HepG2 (cell line): ENCODE measurements at regions not wholly inside any gene's neighbourhood (a gene's known extent, or its start where the extent isn't known, plus 50 kb on each side); places are given as distances from the start of the nearest gene placed in this dataset.

Experiments used
- ATAC-seq: fragments of 200-7000 bp; cut with Tn5 transposase; 3 replicates; pipeline ENCODE4 v1.9.1; 2020; ENCODE audit warnings: mild to moderate bottlenecking, moderate library complexity
- BruUV-seq: library from RNA; stranded (reverse); fragments of 400-500 nt; replicated peaks from 2 replicates; lab custom pipeline; 2021; lab: Mats Ljungman, UMichigan
- CTCF ChIA-PET: fragments of 300-600 bp; formaldehyde crosslinking; extraction: SDS; loops from one replicate; lab custom pipeline; 2021; ENCODE audit warnings: low total read pairs, inconsistent platforms, low intra/inter-chr PET ratio; lab: Yijun Ruan, JAX
- POLR2A ChIA-PET: fragments of 350-600 bp; sonication (Branson Sonifier 250); formaldehyde crosslinking; loops from one replicate; lab custom pipeline; 2020; ENCODE audit warnings: antibody characterized with exemption, inconsistent platforms; lab: Yijun Ruan, JAX
- DNase-seq: peaks from one replicate; pipeline ENCODE4 v3.0.0-alpha.2; 2015; ENCODE audit warnings: low spot score
- FAIRE-seq: peaks from 3 replicates; lab custom pipeline; 2011; peaks lifted over from hg19 to GRCh38; lab: Jason Lieb, UNC
- H2AFZ ChIP-seq: one replicate; pipeline ENCODE4 v1.6.1; 2011; ENCODE audit warnings: low read length, inconsistent platforms
- H3K27ac ChIP-seq: fragments of 300-600 bp; 3 replicates; pipeline ENCODE4 v1.8.0; 2011; ENCODE audit warnings: mixed run types, mild to moderate bottlenecking, mixed read lengths, low read length, inconsistent platforms; ENCODE audit not compliant: insufficient read depth; ENCODE audit errors: extremely low read length
- H3K27me3 ChIP-seq, 2 experiments: fragments of 200-600 bp in 1 of 2; 2 replicates in 1 of 2; 3 replicates in 1 of 2; pipeline versions ENCODE4 v1.6.0 to v1.8.0; 2011; ENCODE audit warnings: low read length in 2 of 2, mild to moderate bottlenecking in 2 of 2, moderate library complexity in 2 of 2, inconsistent platforms in 1 of 2; ENCODE audit not compliant: insufficient read depth in 2 of 2, control insufficient read depth in 1 of 2
- H3K36me3 ChIP-seq, 2 experiments: fragments of 200-600 bp in 1 of 2; replicated peaks in 1 of 2; 2 replicates in 1 of 2; 3 replicates in 1 of 2; pipeline versions ENCODE4 v1.5.1 to v1.8.0; 2011; ENCODE audit warnings: low read length in 2 of 2, inconsistent platforms in 1 of 2; ENCODE audit not compliant: insufficient read depth in 2 of 2, control insufficient read depth in 1 of 2
- H3K4me1 ChIP-seq: 2 replicates; pipeline ENCODE4 v1.5.1; 2012; ENCODE audit warnings: low read length, inconsistent platforms; ENCODE audit not compliant: insufficient read depth
- H3K4me2 ChIP-seq: 2 replicates; pipeline ENCODE4 v1.6.0; 2011; ENCODE audit warnings: low read depth, low read length, inconsistent platforms
- H3K4me3 ChIP-seq, 3 experiments: fragments of 200-600 bp in 1 of 3; sonication (generic), shearing (Covaris generic) in 1 of 3; replicated peaks in 1 of 3; 2 replicates each; pipeline ENCODE4 v1.5.1; 2011 to 2016; ENCODE audit warnings: low read length in 3 of 3, inconsistent platforms in 2 of 3, low read depth in 2 of 3, mild to moderate bottlenecking in 2 of 3, control low read depth in 1 of 3, mixed read lengths in 1 of 3; ENCODE audit not compliant: insufficient read depth in 1 of 3
- H3K79me2 ChIP-seq: one replicate; pipeline ENCODE4 v1.6.1; 2011; ENCODE audit warnings: low read length, inconsistent platforms; ENCODE audit not compliant: insufficient read depth
- H3K9ac ChIP-seq: 2 replicates; pipeline ENCODE4 v1.6.0; 2011; ENCODE audit warnings: mild to moderate bottlenecking, low read depth, low read length, inconsistent platforms; ENCODE audit not compliant: insufficient read depth
- H3K9me3 ChIP-seq: 2 replicates; pipeline ENCODE4 v1.5.1; 2012; ENCODE audit warnings: mild to moderate bottlenecking, low read length
- H4K20me1 ChIP-seq: 2 replicates; pipeline ENCODE4 v1.6.0; 2011; ENCODE audit warnings: inconsistent platforms, mild to moderate bottlenecking, low read length, moderate library complexity; ENCODE audit not compliant: insufficient read depth
- PAF1 ChIP-seq: IDR thresholded peaks from 2 replicates; pipeline ENCODE4 v1.6.1; 2016; ENCODE audit warnings: missing genetic modification reagents, missing compliant biosample characterization
- ZNF232 ChIP-seq: sonication (generic); formaldehyde crosslinking; IDR thresholded peaks from 2 replicates; pipeline ENCODE4 v1.4.0; 2020; ENCODE audit warnings: missing genetic modification reagents, borderline replicate concordance
- ZNF24 ChIP-seq: fragments of 450-650 bp; IDR thresholded peaks from 2 replicates; pipeline ENCODE4 v1.6.1; 2017; ENCODE audit warnings: antibody characterized with exemption, mild to moderate bottlenecking
- ZNF354B ChIP-seq: sonication (generic); formaldehyde crosslinking; IDR thresholded peaks from 2 replicates; pipeline ENCODE4 v1.8.0; 2022; ENCODE audit warnings: mild to moderate bottlenecking, missing genetic modification reagents
- ZNF441 ChIP-seq: sonication (generic); formaldehyde crosslinking; IDR thresholded peaks from 2 replicates; pipeline ENCODE4 v1.7.0; 2021; ENCODE audit warnings: missing genetic modification reagents, borderline replicate concordance
- ZNF556 ChIP-seq: sonication (generic); formaldehyde crosslinking; IDR thresholded peaks from 2 replicates; pipeline ENCODE4 v1.4.0; 2020; ENCODE audit warnings: mild to moderate bottlenecking, missing genetic modification reagents, borderline replicate concordance
- WGBS: methylation state at CpG from one replicate; pipeline ENCODE4 v1.1.6; 2017; ENCODE audit warnings: low lambda C conversion rate; 5-methylcytosine and 5-hydroxymethylcytosine counted together
- in situ Hi-C: cut with HindIII; loops from 2 replicates; pipeline ENCODE4 v1.10.0; 2017; ENCODE audit warnings: low pct_unique_long_range_greater_than_20kb; ENCODE audit not compliant: extremely low pct_ligation_motif_present
- intact Hi-C: fragments of 100-400 bp; cut with micrococcal nuclease; formaldehyde crosslinking; loops from one replicate; pipeline ENCODE4 v1.10.0; 2022; ENCODE audit not compliant: unreplicated experiment
- TF ChIP-seq, protein P1 (sequence below): sonication (generic); formaldehyde crosslinking; IDR thresholded peaks from 2 replicates; pipeline ENCODE4 v1.4.0; 2020; ENCODE audit warnings: missing genetic modification reagents

DNA sequence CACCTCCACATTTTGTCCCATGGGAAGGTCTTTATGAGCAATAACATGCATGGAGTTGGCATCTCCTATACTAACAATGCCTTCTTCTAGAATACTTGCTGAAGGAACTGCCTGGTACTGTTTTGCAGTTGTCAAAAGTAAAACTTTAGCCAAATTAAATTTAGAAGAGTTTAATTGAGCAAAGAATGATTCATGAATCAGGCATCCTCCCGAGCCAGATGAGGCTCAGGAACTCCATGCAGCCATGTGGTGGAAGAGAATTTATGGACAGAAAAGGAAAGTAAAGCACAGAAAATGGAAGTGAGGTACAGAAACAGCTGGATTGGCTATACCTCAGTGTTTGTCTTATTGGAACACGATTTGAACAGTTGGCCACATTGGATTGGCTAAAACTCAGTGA is 1081.9 kb downstream of the SLITRK1 start (continued):
- TF ChIP-seq PAF1 (CRISPR knock-in tag): no peak
- no peak for TF ChIP-seq ZNF441
- TF ChIP-seq, protein P1, sequence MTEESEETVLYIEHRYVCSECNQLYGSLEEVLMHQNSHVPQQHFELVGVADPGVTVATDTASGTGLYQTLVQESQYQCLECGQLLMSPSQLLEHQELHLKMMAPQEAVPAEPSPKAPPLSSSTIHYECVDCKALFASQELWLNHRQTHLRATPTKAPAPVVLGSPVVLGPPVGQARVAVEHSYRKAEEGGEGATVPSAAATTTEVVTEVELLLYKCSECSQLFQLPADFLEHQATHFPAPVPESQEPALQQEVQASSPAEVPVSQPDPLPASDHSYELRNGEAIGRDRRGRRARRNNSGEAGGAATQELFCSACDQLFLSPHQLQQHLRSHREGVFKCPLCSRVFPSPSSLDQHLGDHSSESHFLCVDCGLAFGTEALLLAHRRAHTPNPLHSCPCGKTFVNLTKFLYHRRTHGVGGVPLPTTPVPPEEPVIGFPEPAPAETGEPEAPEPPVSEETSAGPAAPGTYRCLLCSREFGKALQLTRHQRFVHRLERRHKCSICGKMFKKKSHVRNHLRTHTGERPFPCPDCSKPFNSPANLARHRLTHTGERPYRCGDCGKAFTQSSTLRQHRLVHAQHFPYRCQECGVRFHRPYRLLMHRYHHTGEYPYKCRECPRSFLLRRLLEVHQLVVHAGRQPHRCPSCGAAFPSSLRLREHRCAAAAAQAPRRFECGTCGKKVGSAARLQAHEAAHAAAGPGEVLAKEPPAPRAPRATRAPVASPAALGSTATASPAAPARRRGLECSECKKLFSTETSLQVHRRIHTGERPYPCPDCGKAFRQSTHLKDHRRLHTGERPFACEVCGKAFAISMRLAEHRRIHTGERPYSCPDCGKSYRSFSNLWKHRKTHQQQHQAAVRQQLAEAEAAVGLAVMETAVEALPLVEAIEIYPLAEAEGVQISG (CRISPR knock-in tag): no peak

DNA sequence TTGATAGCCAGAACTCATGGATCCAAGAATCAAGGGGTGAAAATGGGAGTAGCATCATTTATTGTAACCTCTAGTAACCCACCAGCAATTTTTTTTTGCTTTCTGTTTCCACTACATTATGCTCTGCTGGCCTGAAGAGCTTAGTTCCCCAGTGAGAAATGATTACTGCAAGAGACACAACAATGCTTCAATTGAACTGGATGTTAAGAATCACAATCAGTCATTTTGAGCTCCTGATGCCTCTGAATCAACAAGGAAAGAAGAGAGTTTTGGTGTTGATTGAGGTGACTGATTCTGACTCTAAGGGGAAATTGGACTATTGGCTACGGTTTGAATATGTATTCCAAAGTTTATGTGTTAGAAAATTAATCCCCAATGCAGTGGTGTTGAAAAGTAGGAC is 1084.4 kb downstream of the SLITRK1 start:
- Histone ChIP-seq H3K4me2 (no peak overlapping the region), H4K20me1 (no peaks in the 10 kb centered on the region), H3K79me2 (no peaks in the 10 kb centered on the region), H3K9ac (no peak overlapping the region), H3K4me3 (no peak overlapping the region), H3K36me3 (no peaks in the 10 kb centered on the region), H3K27ac (no peak overlapping the region), H2AFZ (no peak overlapping the region), H3K4me1 (no peaks in the 10 kb centered on the region), H3K27me3 (no peaks in the 10 kb centered on the region), H3K9me3 (peaks cover 11% of the 10 kb centered on the region)
- in situ Hi-C loops: no loop called here
- CTCF ChIA-PET: no interaction called here
- 0% methylated on average over 1 of the region's 1 CpG for WGBS
- DNase-seq: no peak
- no peak for FAIRE-seq
- no peak for ATAC-seq
- no TSS peak for BruUV-seq
- intact Hi-C loops: no loop called here
- TF ChIP-seq ZNF556 (CRISPR knock-in tag) (no peak), ZNF24 (no peak), ZNF354B (CRISPR knock-in tag) (no peak), ZNF232 (no peak)
- TF ChIP-seq, all 625 proteins: peak for 0
- POLR2A ChIA-PET: no interaction called here
